GM19025 (cell line): ENCODE measurements at regions not wholly inside any gene's neighbourhood (a gene's known extent, or its start where the extent isn't known, plus 50 kb on each side); places are given as distances from the start of the nearest gene placed in this dataset.
A peak's percentile ranks its signal among the peaks of the same experiment; 100 is the strongest.

Source experiments
- ATAC-seq: cut with Tn5 transposase; IDR thresholded peaks from one replicate; pipeline ENCODE4 v1.9.1; 2021; ENCODE audit warnings: mild to moderate bottlenecking, low read depth, moderate library complexity; ENCODE audit not compliant: unreplicated experiment

GRCh38 chr2:136062066-136062837, 55.7 kb downstream of the CXCR4 start:
- no peak for ATAC-seq

- ATAC-seq = no peak
Observed at GRCh38 chr2:136060416-136060815, 57.5 kb downstream of the CXCR4 start.

- peak; percentile 29 for ATAC-seq
Observed at GRCh38 chr2:136059036-136059472, 58.9 kb downstream of the CXCR4 start.

GRCh38 chr2:136058262-136058661, 59.7 kb downstream of the CXCR4 start:
- ATAC-seq = no peak

GRCh38 chr2:136057802-136058140, 60.2 kb downstream of the CXCR4 start:
- ATAC-seq = no peak

GRCh38 chr2:136057023-136057801, 60.7 kb downstream of the CXCR4 start:
- peak; percentile 38 for ATAC-seq

GRCh38 chr2:136055929-136056688, 61.8 kb downstream of the CXCR4 start:
- ATAC-seq = peak; percentile 26

- no peak for ATAC-seq
Observed at GRCh38 chr2:136054856-136055255, 63.1 kb downstream of the CXCR4 start.

- peak; percentile 17 for ATAC-seq
Observed at GRCh38 chr2:136052369-136053362, 65.3 kb downstream of the CXCR4 start.

- ATAC-seq = no peak
Observed at GRCh38 chr2:136051725-136052048, 66.3 kb upstream of the DARS1 start.

GRCh38 chr2:136051001-136051724, 65.7 kb upstream of the DARS1 start:
- no peak for ATAC-seq

GRCh38 chr2:136049991-136050920, 64.8 kb upstream of the DARS1 start:
- no peak for ATAC-seq

- ATAC-seq = no peak
Observed at GRCh38 chr2:136049011-136049742, 63.8 kb upstream of the DARS1 start.

GRCh38 chr2:136045835-136046570, 60.6 kb upstream of the DARS1 start:
- ATAC-seq = no peak

- no peak for ATAC-seq
Observed at GRCh38 chr2:136045344-136045743, 59.9 kb upstream of the DARS1 start.
